ENCODE measurements at regions not wholly inside any gene's neighbourhood (a gene's known extent, or its start where the extent isn't known, plus 50 kb on each side); places are given as distances from the start of the nearest gene placed in this dataset.

DNA sequence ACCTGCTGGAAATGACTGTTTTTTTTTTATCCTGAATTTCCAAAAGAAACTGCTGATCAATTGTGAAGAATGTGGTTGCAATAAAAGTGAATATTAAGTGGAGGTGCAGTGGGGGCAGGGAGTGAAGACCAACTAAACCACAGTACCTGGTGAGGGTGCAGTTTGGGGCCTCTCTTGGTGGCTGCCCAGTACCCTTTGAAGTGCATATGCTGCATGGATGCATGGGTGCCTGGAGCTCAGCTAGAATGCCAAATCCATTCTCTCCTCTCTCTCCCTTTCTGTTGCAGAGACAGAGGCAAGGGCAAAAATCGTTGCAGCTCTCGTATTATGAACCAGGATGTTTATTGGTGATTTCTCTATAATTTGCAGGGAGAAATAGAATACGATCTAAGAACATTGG, 420.5 kb upstream of the ONECUT1 start:
- Histone ChIP-seq H3K4me1 (no peaks in the 10 kb centered on the region), H3K27me3 (ENCODE audit: low read depth) (no peaks in the 10 kb centered on the region), H3K36me3 (no peaks in the 10 kb centered on the region), H3K27ac (replicated peaks) (no peak overlapping the region), H3K9me3 (replicated peaks) (peaks cover 8% of the 10 kb centered on the region), H3K4me3 (no peak overlapping the region)
- intact Hi-C loops (cut with micrococcal nuclease): no loop called here
- TF ChIP-seq, protein P1, sequence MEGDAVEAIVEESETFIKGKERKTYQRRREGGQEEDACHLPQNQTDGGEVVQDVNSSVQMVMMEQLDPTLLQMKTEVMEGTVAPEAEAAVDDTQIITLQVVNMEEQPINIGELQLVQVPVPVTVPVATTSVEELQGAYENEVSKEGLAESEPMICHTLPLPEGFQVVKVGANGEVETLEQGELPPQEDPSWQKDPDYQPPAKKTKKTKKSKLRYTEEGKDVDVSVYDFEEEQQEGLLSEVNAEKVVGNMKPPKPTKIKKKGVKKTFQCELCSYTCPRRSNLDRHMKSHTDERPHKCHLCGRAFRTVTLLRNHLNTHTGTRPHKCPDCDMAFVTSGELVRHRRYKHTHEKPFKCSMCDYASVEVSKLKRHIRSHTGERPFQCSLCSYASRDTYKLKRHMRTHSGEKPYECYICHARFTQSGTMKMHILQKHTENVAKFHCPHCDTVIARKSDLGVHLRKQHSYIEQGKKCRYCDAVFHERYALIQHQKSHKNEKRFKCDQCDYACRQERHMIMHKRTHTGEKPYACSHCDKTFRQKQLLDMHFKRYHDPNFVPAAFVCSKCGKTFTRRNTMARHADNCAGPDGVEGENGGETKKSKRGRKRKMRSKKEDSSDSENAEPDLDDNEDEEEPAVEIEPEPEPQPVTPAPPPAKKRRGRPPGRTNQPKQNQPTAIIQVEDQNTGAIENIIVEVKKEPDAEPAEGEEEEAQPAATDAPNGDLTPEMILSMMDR (IDR thresholded peaks at IDR 0.05; ENCODE audit: borderline replicate concordance): no peak
- DNase-seq: no peak

GRCh38 chr15:53209396-53210042, 419.4 kb upstream of the ONECUT1 start:
- Histone ChIP-seq H3K36me3 (no peaks in the 10 kb centered on the region), H3K27me3 (ENCODE audit: low read depth) (no peaks in the 10 kb centered on the region), H3K9me3 (replicated peaks) (peaks cover 8% of the 10 kb centered on the region), H3K4me1 (no peaks in the 10 kb centered on the region), H3K27ac (replicated peaks) (no peak overlapping the region), H3K4me3 (no peak overlapping the region)
- TF ChIP-seq, protein P1 (IDR thresholded peaks at IDR 0.05; ENCODE audit: borderline replicate concordance): no peak
- no peak for DNase-seq
- intact Hi-C loops (cut with micrococcal nuclease): no loop called here

GRCh38 chr15:53208751-53209150, 418.6 kb upstream of the ONECUT1 start:
- no peaks in the 10 kb centered on the region for H3K4me1 ChIP-seq
- no peaks in the 10 kb centered on the region for H3K36me3 ChIP-seq
- intact Hi-C loops (cut with micrococcal nuclease): no loop called here
- no peak overlapping the region for H3K4me3 ChIP-seq
- TF ChIP-seq, protein P1 (IDR thresholded peaks at IDR 0.05; ENCODE audit: borderline replicate concordance): no peak
- no peaks in the 10 kb centered on the region for H3K27me3 ChIP-seq (ENCODE audit: low read depth)
- no peak overlapping the region for H3K27ac ChIP-seq (replicated peaks)
- peaks cover 8% of the 10 kb centered on the region for H3K9me3 ChIP-seq (replicated peaks)
- no peak for DNase-seq

- intact Hi-C loops (cut with micrococcal nuclease): no loop called here
- H3K9me3 ChIP-seq (replicated peaks): peaks cover 8% of the 10 kb centered on the region
- no peaks in the 10 kb centered on the region for H3K36me3 ChIP-seq
- H3K27me3 ChIP-seq (ENCODE audit: low read depth): peaks cover 14% of the 10 kb centered on the region
- H3K4me1 ChIP-seq: no peaks in the 10 kb centered on the region
- no peak overlapping the region for H3K27ac ChIP-seq (replicated peaks)
- TF ChIP-seq, protein P1 (IDR thresholded peaks at IDR 0.05; ENCODE audit: borderline replicate concordance): no peak
- H3K4me3 ChIP-seq: no peak overlapping the region
- no peak for DNase-seq
Measured at GRCh38 chr15:53203454-53203853, 413.3 kb upstream of the ONECUT1 start.

DNA sequence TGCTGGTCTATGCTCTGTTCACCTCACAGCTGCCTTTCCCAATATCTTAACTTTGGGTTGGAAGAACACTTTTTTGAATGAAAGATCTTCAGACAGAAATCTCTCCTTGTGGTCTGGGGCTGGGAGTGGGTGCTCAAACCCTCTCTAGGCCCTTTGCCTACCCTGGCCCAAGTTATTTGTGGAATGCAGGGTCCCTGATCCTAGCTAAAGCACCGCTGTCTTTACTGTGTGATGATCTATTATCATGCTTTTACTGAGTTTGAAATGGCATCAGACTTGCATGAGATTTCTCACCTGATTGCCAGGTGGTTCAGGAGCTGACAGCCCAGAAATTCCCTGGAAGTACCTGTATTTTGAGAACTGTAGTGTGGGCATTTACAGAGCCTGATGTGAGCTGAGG, 412.7 kb upstream of the ONECUT1 start:
- no peak for DNase-seq
- H3K36me3 ChIP-seq: no peaks in the 10 kb centered on the region
- H3K4me3 ChIP-seq: no peak overlapping the region
- H3K27me3 ChIP-seq (ENCODE audit: low read depth): peaks cover 19% of the 10 kb centered on the region
- TF ChIP-seq, protein P1 (IDR thresholded peaks at IDR 0.05; ENCODE audit: borderline replicate concordance): no peak
- H3K9me3 ChIP-seq (replicated peaks): peaks cover 8% of the 10 kb centered on the region
- H3K4me1 ChIP-seq: no peaks in the 10 kb centered on the region
- intact Hi-C loops (cut with micrococcal nuclease): no loop called here
- no peak overlapping the region for H3K27ac ChIP-seq (replicated peaks)
